GM18951 (cell line): ENCODE measurements at regions not wholly inside any gene's neighbourhood (a gene's known extent, or its start where the extent isn't known, plus 50 kb on each side); places are given as distances from the start of the nearest gene placed in this dataset.
"Not testable (repeated sequence)": the region's sequence is repeated elsewhere in the genome, so short reads cannot be mapped to it uniquely, and the experiment has no call there.

Source experiments
- POLR2A ChIP-seq: IDR thresholded peaks from 4 replicates; pipeline ENCODE4 v1.6.1; 2011; ENCODE audit warnings: mild to moderate bottlenecking; ENCODE audit not compliant: insufficient read length, insufficient read depth; ENCODE audit errors: extremely low read depth
- in situ Hi-C: fragments of 300-500 bp; cut with MboI; formaldehyde crosslinking; loops from one replicate; pipeline ENCODE4 v1.12.0; 2022; ENCODE audit warnings: low sequenced_read_pairs, mixed read lengths, inconsistent platforms; ENCODE audit not compliant: unreplicated experiment

GRCh38 chr3:194900854-194901522, 215.3 kb downstream of the FAM43A start:
- no peak for TF ChIP-seq POLR2A
- in situ Hi-C loops: no loop called here

- in situ Hi-C loops: not testable (repeated sequence)
These were observed 217.8 kb downstream of the FAM43A start for GRCh38 chr3:194903447-194903846.

GRCh38 chr3:194904999-194905398, 219.3 kb downstream of the FAM43A start:
- in situ Hi-C loops: not testable (repeated sequence)

GRCh38 chr3:194905696-194906095, 220.0 kb downstream of the FAM43A start:
- no peak for TF ChIP-seq POLR2A
- in situ Hi-C loops: no loop called here

GRCh38 chr3:194906229-194906629, 220.5 kb downstream of the FAM43A start:
- in situ Hi-C loops: no loop called here
- TF ChIP-seq POLR2A: no peak

- no peak for TF ChIP-seq POLR2A
- in situ Hi-C loops: no loop called here
These were observed 221.4 kb downstream of the FAM43A start for GRCh38 chr3:194906970-194907629.

GRCh38 chr3:194907811-194908210, 222.1 kb downstream of the FAM43A start:
- in situ Hi-C loops: no loop called here
- no peak for TF ChIP-seq POLR2A

GRCh38 chr3:194908496-194908895, 222.8 kb downstream of the FAM43A start:
- in situ Hi-C loops: no loop called here
- TF ChIP-seq POLR2A: no peak

- no peak for TF ChIP-seq POLR2A
- in situ Hi-C loops: no loop called here
These were observed 223.3 kb downstream of the FAM43A start for GRCh38 chr3:194908972-194909371.

- in situ Hi-C loops: no loop called here
- TF ChIP-seq POLR2A: no peak
These were observed 224.8 kb downstream of the FAM43A start for GRCh38 chr3:194910414-194910984.

- in situ Hi-C loops: no loop called here
- no peak for TF ChIP-seq POLR2A
These were observed 227.6 kb downstream of the FAM43A start for GRCh38 chr3:194913316-194913715.

GRCh38 chr3:194924889-194925288, 239.2 kb downstream of the FAM43A start:
- in situ Hi-C loops: not testable (repeated sequence)

- no peak for TF ChIP-seq POLR2A
- in situ Hi-C loops: no loop called here
These were observed 239.9 kb downstream of the FAM43A start for GRCh38 chr3:194925614-194926013.

- TF ChIP-seq POLR2A: no peak
These were observed 242.5 kb downstream of the FAM43A start for GRCh38 chr3:194928227-194928626.

GRCh38 chr3:194928831-194929577, 243.3 kb downstream of the FAM43A start:
- no peak for TF ChIP-seq POLR2A
- in situ Hi-C loops: no loop called here

More at GRCh38 chr3:194928227-194928626, 242.5 kb downstream of the FAM43A start:
- in situ Hi-C loops: no loop called here
